NAMALWA (cell line): ENCODE measurements at regions not wholly inside any gene's neighbourhood (a gene's known extent, or its start where the extent isn't known, plus 50 kb on each side); places are given as distances from the start of the nearest gene placed in this dataset.

Experiments used
- DNase-seq: peaks from one replicate; pipeline ENCODE4 v3.0.0-alpha.2; 2015; ENCODE audit warnings: low spot score

GRCh38 chr18:10285283-10285640, 169.2 kb upstream of the APCDD1 start:
- DNase-seq: no peak

- no peak for DNase-seq
These were observed 167.8 kb upstream of the APCDD1 start for GRCh38 chr18:10286580-10287150.

GRCh38 chr18:10289251-10289650, 165.2 kb upstream of the APCDD1 start:
- DNase-seq: no peak

- no peak for DNase-seq
These were observed 164.3 kb upstream of the APCDD1 start for GRCh38 chr18:10289951-10290637.

- DNase-seq: no peak
These were observed 163.7 kb upstream of the APCDD1 start for GRCh38 chr18:10290638-10291235.

GRCh38 chr18:10291568-10291981, 162.9 kb upstream of the APCDD1 start:
- DNase-seq: no peak

- DNase-seq: no peak
These were observed 160.5 kb upstream of the APCDD1 start for GRCh38 chr18:10293966-10294365.

GRCh38 chr18:10295751-10296150, 158.7 kb upstream of the APCDD1 start:
- no peak for DNase-seq

- DNase-seq: no peak
These were observed 157.9 kb upstream of the APCDD1 start for GRCh38 chr18:10296491-10296890.

GRCh38 chr18:10297086-10297485, 157.3 kb upstream of the APCDD1 start:
- peak; percentile 12 for DNase-seq

- DNase-seq: peak; percentile 10
These were observed 156.1 kb upstream of the APCDD1 start for GRCh38 chr18:10298346-10298745.

- DNase-seq: no peak
These were observed 154.8 kb upstream of the APCDD1 start for GRCh38 chr18:10299643-10300042.

GRCh38 chr18:10300739-10301138, 153.7 kb upstream of the APCDD1 start:
- DNase-seq: no peak

- no peak for DNase-seq
These were observed 152.5 kb upstream of the APCDD1 start for GRCh38 chr18:10301831-10302483.

GRCh38 chr18:10303171-10303570, 151.3 kb upstream of the APCDD1 start:
- no peak for DNase-seq

GRCh38 chr18:10304853-10305252, 149.6 kb upstream of the APCDD1 start:
- DNase-seq: no peak

- DNase-seq: no peak
These were observed 147.7 kb upstream of the APCDD1 start for GRCh38 chr18:10306779-10307178.

- no peak for DNase-seq
These were observed 146.3 kb upstream of the APCDD1 start for GRCh38 chr18:10308154-10308553.

GRCh38 chr18:10310626-10311025, 143.8 kb upstream of the APCDD1 start:
- no peak for DNase-seq

- DNase-seq: no peak
These were observed 142.0 kb upstream of the APCDD1 start for GRCh38 chr18:10312326-10313015.

- no peak for DNase-seq
These were observed 141.5 kb upstream of the APCDD1 start for GRCh38 chr18:10313016-10313342.

- no peak for DNase-seq
These were observed 140.4 kb upstream of the APCDD1 start for GRCh38 chr18:10314066-10314465.

GRCh38 chr18:10315522-10315921, 138.9 kb upstream of the APCDD1 start:
- no peak for DNase-seq
